ENCODE measurements at regions not wholly inside any gene's neighbourhood (a gene's known extent, or its start where the extent isn't known, plus 50 kb on each side); places are given as distances from the start of the nearest gene placed in this dataset.

GRCh38 chr13:89255844-89256406, 1584.8 kb downstream of the SLITRK5 start:
- ATAC-seq = no peak
- 22 to 69% methylated on average over 1 to 2 of the region's 3 CpGs for WGBS, 2 donors (ENCODE audit: low coverage in 1 of 2)
- Histone ChIP-seq H3K4me1 (no peaks in the 10 kb centered on the region), H3K36me3 (no peaks in the 10 kb centered on the region), H3K27me3 (no peaks in the 10 kb centered on the region), H3K27ac (no peak overlapping the region), H3K4me3 (no peak overlapping the region), H3K9me3 (peaks cover 0 to 9% (median 0%) of the 10 kb centered on the region in 3 donors)
- TF ChIP-seq EP300 (IDR thresholded peaks at IDR 0.05) (no peak), POLR2A (IDR thresholded peaks at IDR 0.05) (no peak), CTCF (IDR thresholded peaks at IDR 0.05) (no peak), POLR2AphosphoS5 (IDR thresholded peaks at IDR 0.05) (no peak)

GRCh38 chr13:89267734-89268133, 1596.6 kb downstream of the SLITRK5 start:
- Histone ChIP-seq H3K36me3 (no peaks in the 10 kb centered on the region), H3K4me3 (no peak overlapping the region), H3K27ac (no peak overlapping the region), H3K4me1 (no peaks in the 10 kb centered on the region), H3K27me3 (no peaks in the 10 kb centered on the region), H3K9me3 (peaks cover 0 to 3% (median 0%) of the 10 kb centered on the region in 3 donors)
- ATAC-seq = no peak
- WGBS, 2 donors (ENCODE audit: low coverage in 1 of 2) = 78 to 93% methylated on average over 3 of the region's 3 CpGs
- TF ChIP-seq CTCF (IDR thresholded peaks at IDR 0.05) (no peak), POLR2A (IDR thresholded peaks at IDR 0.05) (no peak), POLR2AphosphoS5 (IDR thresholded peaks at IDR 0.05) (no peak), EP300 (IDR thresholded peaks at IDR 0.05) (no peak)

GRCh38 chr13:89269737-89270136, 1598.6 kb downstream of the SLITRK5 start:
- Histone ChIP-seq H3K4me1 (no peaks in the 10 kb centered on the region), H3K36me3 (no peaks in the 10 kb centered on the region), H3K9me3 (no peaks in the 10 kb centered on the region), H3K4me3 (no peak overlapping the region), H3K27ac (no peak overlapping the region), H3K27me3 (no peaks in the 10 kb centered on the region)
- TF ChIP-seq POLR2A (IDR thresholded peaks at IDR 0.05) (no peak), EP300 (IDR thresholded peaks at IDR 0.05) (no peak), CTCF (IDR thresholded peaks at IDR 0.05) (no peak), POLR2AphosphoS5 (IDR thresholded peaks at IDR 0.05) (no peak)
- 63 to 77% methylated on average over 2 of the region's 2 CpGs for WGBS, 2 donors (ENCODE audit: low coverage in 1 of 2)
- ATAC-seq = no peak

GRCh38 chr13:89270736-89271135, 1599.6 kb downstream of the SLITRK5 start:
- H3K27me3 ChIP-seq = no peaks in the 10 kb centered on the region
- no peaks in the 10 kb centered on the region for H3K36me3 ChIP-seq
- ATAC-seq = no peak
- TF ChIP-seq POLR2AphosphoS5 (IDR thresholded peaks at IDR 0.05) (no peak), EP300 (IDR thresholded peaks at IDR 0.05) (no peak), POLR2A (IDR thresholded peaks at IDR 0.05) (no peak), CTCF (IDR thresholded peaks at IDR 0.05) (no peak)
- WGBS, 2 donors (ENCODE audit: low coverage in 1 of 2) = 51 to 52% methylated on average over 3 of the region's 3 CpGs
- no peaks in the 10 kb centered on the region for H3K4me1 ChIP-seq
- no peak overlapping the region for H3K4me3 ChIP-seq
- H3K27ac ChIP-seq = no peak overlapping the region
- no peaks in the 10 kb centered on the region for H3K9me3 ChIP-seq

- no peaks in the 10 kb centered on the region for H3K27me3 ChIP-seq
- H3K4me3 ChIP-seq = no peak overlapping the region
- TF ChIP-seq CTCF (IDR thresholded peaks at IDR 0.05) = no peak
- no peak for TF ChIP-seq POLR2AphosphoS5 (IDR thresholded peaks at IDR 0.05)
- TF ChIP-seq EP300 (IDR thresholded peaks at IDR 0.05) = no peak
- TF ChIP-seq POLR2A (IDR thresholded peaks at IDR 0.05) = no peak
- H3K36me3 ChIP-seq = no peaks in the 10 kb centered on the region
- H3K4me1 ChIP-seq = no peaks in the 10 kb centered on the region
- no peak for ATAC-seq
- no peaks in the 10 kb centered on the region for H3K9me3 ChIP-seq
- 51 to 57% methylated on average over 4 to 5 of the region's 5 CpGs for WGBS, 2 donors (ENCODE audit: low coverage in 1 of 2)
- H3K27ac ChIP-seq = no peak overlapping the region
Measured at GRCh38 chr13:89279374-89279773, 1608.2 kb downstream of the SLITRK5 start.

Measured in gastroesophageal sphincter (tissue), 4 donors.